Panc1 (cell line): ENCODE measurements at regions not wholly inside any gene's neighbourhood (a gene's known extent, or its start where the extent isn't known, plus 50 kb on each side); places are given as distances from the start of the nearest gene placed in this dataset.

Experiments
- ATAC-seq: fragments of 200-7000 bp; cut with Tn5 transposase; 2 replicates; pipeline ENCODE4 v1.9.1; 2020; ENCODE audit warnings: mild to moderate bottlenecking, moderate library complexity
- BruUV-seq: library from RNA; stranded (reverse); fragments of 400-500 nt; replicated peaks from 2 replicates; lab custom pipeline; 2021; lab: Mats Ljungman, UMichigan
- CTCF ChIA-PET: fragments of 300-600 bp; sonication (Branson Sonifier 250); formaldehyde crosslinking; loops from one replicate; lab custom pipeline; 2022; ENCODE audit warnings: antibody characterized with exemption; lab: Charles Lee
- POLR2A ChIA-PET: fragments of 300-600 bp; sonication (Branson Sonifier 250); formaldehyde crosslinking; loops from one replicate; lab custom pipeline; 2022; ENCODE audit warnings: antibody characterized with exemption; lab: Charles Lee
- DNase-seq: peaks from one replicate; pipeline ENCODE4 v3.0.0-alpha.2; 2010; ENCODE audit warnings: low read depth, low spot score
- H3K27ac ChIP-seq: 2 replicates; pipeline ENCODE4 v1.5.1; 2011; ENCODE audit warnings: mild to moderate bottlenecking, low read length, inconsistent platforms
- H3K27me3 ChIP-seq: fragments of 200-500 bp; sonication (Bioruptor generic); 2 replicates; pipeline ENCODE4 v1.6.0; 2014; ENCODE audit warnings: low read length, inconsistent platforms; ENCODE audit not compliant: control insufficient read depth, insufficient read depth
- H3K36me3 ChIP-seq: fragments of 200-500 bp; sonication (Bioruptor generic); 2 replicates; pipeline ENCODE4 v1.5.1; 2014; ENCODE audit warnings: inconsistent platforms, mild to moderate bottlenecking, low read length, moderate library complexity; ENCODE audit not compliant: control insufficient read depth, insufficient read depth
- H3K4me1 ChIP-seq: 2 replicates; pipeline ENCODE4 v1.5.1; 2011; ENCODE audit warnings: inconsistent platforms, mild to moderate bottlenecking, low read length, moderate library complexity; ENCODE audit not compliant: control insufficient read depth, insufficient read depth
- H3K4me3 ChIP-seq, 2 experiments: 2 replicates each; pipeline ENCODE4 v1.5.1; 2011 to 2012; ENCODE audit warnings: low read depth in 2 of 2, low read length in 2 of 2, mild to moderate bottlenecking in 2 of 2, inconsistent platforms in 1 of 2, moderate library complexity in 1 of 2
- H3K9me3 ChIP-seq: fragments of 200-500 bp; sonication (Bioruptor generic); 2 replicates; pipeline ENCODE4 v1.5.1; 2014; ENCODE audit warnings: low read depth, mild to moderate bottlenecking, inconsistent platforms, low read length, moderate library complexity; ENCODE audit not compliant: control insufficient read depth, insufficient read depth
- POLR2AphosphoS5 ChIP-seq: IDR thresholded peaks from 2 replicates; pipeline ENCODE4 v1.6.1; 2012; ENCODE audit warnings: mild to moderate bottlenecking, low read depth, low read length, moderate library complexity
- SIN3A ChIP-seq: IDR thresholded peaks from 2 replicates; pipeline ENCODE4 v1.6.1; 2012; ENCODE audit warnings: low read depth, mild to moderate bottlenecking, low read length, moderate library complexity, borderline replicate concordance; ENCODE audit not compliant: insufficient read depth
- TCF7L2 ChIP-seq: IDR thresholded peaks from 2 replicates; pipeline ENCODE4 v1.6.1; 2011; ENCODE audit warnings: mild to moderate bottlenecking, low read depth, low read length, inconsistent platforms
- in situ Hi-C: cut with HindIII; loops from 2 replicates; pipeline ENCODE4 v1.10.0; 2016; ENCODE audit warnings: low sequenced_read_pairs, low pct_unique_long_range_greater_than_20kb
- intact Hi-C: fragments of 100-400 bp; cut with micrococcal nuclease; formaldehyde crosslinking; loops from one replicate; pipeline ENCODE4 v1.10.0; 2022; ENCODE audit not compliant: unreplicated experiment
- TF ChIP-seq, protein P1 (sequence below), 2 experiments: IDR thresholded peaks; 2 replicates each; pipeline ENCODE4 v1.6.1; 2011 to 2012; ENCODE audit warnings: low read depth in 2 of 2, control low read depth in 1 of 2, low read length in 1 of 2, mild to moderate bottlenecking in 1 of 2, moderate library complexity in 1 of 2; ENCODE audit not compliant: insufficient read depth in 1 of 2
- TF ChIP-seq, protein P2 (sequence below): fragments of 450-650 bp; IDR thresholded peaks from 2 replicates; pipeline ENCODE4 v1.5.1; 2017; ENCODE audit warnings: mild to moderate bottlenecking

DNA sequence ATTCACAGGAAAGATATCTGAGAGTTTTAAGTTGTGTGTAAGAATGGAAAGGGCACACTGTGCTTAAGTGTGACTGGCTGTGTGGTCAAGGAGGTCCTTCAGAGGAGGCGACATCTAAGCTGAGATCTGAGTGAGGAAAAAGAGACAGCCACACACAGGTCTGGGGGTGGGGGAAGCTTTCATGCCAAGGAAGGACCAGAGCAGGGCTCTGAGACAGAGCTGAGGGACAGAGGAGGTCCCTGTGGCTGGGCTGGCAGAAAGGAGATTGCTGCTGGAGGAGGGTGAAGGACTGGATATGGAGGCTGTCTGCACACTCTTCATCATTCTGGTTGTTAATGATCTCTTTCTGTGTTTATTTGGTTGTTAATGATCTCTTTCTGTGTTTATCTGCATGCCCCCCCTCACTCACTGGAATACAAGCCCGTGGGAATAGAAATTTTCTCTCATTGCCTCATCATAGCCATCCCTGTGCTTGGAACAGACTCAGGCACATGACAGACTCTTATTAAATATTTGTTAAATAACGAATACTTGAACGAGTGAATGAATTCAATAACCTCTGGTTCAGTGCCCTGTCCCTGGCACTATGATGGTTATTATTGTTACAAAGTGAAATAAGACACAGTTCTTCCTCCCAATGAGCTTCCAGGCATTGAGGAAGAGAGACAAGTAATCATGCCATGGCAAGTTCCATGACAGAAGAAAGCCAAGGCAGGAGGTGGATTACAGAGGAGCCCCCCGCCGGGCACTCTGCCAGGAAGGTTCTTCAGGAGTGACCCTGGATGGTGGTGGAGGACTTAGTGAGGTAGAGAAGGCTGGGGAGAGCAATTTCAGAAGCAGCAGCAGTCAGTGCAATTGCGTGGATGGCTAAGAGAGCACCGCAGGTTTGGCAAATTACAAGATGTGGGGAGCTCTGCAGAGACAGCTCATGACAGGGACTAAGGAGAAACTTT, 399.4 kb upstream of the HS6ST1 start (continued):
- no peak for TF ChIP-seq POLR2AphosphoS5

DNA sequence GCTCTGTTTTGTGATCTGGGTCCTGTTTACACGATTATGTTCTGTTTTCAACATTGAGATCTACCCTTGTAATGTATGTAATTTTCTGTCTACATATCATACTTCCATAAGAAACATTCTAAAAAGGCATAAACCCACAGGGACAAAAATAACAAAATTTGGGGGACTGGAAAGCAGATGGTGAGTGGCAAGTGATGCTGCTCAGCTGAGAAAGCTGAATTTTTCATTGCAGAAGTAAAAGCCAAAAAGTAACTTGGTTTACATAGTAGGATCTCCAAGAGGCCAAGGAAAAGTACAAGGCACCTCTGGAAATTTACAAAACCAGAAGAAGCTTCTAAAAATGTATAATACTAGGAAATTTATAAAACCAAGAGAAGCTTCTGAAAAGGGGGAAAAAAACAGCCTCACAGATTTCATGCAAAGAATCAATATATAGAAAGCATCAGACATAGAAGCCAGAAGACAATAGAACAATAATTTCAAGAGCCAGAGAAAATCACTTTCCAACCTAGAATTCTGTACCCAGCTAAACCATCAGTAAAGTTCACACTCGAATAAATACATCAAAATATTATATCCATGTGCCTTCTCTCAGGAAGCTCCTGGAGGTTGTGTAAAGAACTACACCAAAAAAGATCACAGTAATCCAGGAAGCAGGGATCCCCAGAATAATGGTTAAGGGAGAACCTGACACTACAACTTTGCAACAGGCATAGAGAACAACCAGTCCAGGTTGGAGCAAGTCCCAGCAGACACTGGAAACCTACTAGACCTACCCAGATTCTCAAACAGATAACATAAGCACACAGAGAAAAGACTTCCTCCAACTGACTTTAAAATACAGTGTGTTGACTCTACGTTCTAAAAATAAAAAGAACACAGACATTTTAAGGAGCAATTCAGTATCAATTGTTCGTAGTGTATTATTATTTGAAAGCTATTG, 401.7 kb upstream of the HS6ST1 start:
- POLR2A ChIA-PET = no interaction called here
- ATAC-seq = no peak
- no TSS peak for BruUV-seq
- Histone ChIP-seq H3K4me1 (no peaks in the 10 kb centered on the region), H3K27me3 (peaks cover 9% of the 10 kb centered on the region), H3K36me3 (no peaks in the 10 kb centered on the region), H3K4me3 (no peak overlapping the region), H3K9me3 (no peaks in the 10 kb centered on the region), H3K27ac (no peak overlapping the region)
- TF ChIP-seq TCF7L2 = no peak
- TF ChIP-seq, protein P1, sequence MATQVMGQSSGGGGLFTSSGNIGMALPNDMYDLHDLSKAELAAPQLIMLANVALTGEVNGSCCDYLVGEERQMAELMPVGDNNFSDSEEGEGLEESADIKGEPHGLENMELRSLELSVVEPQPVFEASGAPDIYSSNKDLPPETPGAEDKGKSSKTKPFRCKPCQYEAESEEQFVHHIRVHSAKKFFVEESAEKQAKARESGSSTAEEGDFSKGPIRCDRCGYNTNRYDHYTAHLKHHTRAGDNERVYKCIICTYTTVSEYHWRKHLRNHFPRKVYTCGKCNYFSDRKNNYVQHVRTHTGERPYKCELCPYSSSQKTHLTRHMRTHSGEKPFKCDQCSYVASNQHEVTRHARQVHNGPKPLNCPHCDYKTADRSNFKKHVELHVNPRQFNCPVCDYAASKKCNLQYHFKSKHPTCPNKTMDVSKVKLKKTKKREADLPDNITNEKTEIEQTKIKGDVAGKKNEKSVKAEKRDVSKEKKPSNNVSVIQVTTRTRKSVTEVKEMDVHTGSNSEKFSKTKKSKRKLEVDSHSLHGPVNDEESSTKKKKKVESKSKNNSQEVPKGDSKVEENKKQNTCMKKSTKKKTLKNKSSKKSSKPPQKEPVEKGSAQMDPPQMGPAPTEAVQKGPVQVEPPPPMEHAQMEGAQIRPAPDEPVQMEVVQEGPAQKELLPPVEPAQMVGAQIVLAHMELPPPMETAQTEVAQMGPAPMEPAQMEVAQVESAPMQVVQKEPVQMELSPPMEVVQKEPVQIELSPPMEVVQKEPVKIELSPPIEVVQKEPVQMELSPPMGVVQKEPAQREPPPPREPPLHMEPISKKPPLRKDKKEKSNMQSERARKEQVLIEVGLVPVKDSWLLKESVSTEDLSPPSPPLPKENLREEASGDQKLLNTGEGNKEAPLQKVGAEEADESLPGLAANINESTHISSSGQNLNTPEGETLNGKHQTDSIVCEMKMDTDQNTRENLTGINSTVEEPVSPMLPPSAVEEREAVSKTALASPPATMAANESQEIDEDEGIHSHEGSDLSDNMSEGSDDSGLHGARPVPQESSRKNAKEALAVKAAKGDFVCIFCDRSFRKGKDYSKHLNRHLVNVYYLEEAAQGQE (IDR thresholded peaks at IDR 0.05; ENCODE audit: insufficient read depth in 1 of 2, low read depth in 2 of 2, low read length in 1 of 2) = no peak
- TF ChIP-seq, protein P2, sequence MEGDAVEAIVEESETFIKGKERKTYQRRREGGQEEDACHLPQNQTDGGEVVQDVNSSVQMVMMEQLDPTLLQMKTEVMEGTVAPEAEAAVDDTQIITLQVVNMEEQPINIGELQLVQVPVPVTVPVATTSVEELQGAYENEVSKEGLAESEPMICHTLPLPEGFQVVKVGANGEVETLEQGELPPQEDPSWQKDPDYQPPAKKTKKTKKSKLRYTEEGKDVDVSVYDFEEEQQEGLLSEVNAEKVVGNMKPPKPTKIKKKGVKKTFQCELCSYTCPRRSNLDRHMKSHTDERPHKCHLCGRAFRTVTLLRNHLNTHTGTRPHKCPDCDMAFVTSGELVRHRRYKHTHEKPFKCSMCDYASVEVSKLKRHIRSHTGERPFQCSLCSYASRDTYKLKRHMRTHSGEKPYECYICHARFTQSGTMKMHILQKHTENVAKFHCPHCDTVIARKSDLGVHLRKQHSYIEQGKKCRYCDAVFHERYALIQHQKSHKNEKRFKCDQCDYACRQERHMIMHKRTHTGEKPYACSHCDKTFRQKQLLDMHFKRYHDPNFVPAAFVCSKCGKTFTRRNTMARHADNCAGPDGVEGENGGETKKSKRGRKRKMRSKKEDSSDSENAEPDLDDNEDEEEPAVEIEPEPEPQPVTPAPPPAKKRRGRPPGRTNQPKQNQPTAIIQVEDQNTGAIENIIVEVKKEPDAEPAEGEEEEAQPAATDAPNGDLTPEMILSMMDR = no peak; the same call in 1 of the 2 replicates
- TF ChIP-seq POLR2AphosphoS5 = no peak
- TF ChIP-seq SIN3A = no peak
- CTCF ChIA-PET = no interaction called here
- no peak for DNase-seq
- in situ Hi-C loops (no loop called here), intact Hi-C loops (no loop called here)

DNA sequence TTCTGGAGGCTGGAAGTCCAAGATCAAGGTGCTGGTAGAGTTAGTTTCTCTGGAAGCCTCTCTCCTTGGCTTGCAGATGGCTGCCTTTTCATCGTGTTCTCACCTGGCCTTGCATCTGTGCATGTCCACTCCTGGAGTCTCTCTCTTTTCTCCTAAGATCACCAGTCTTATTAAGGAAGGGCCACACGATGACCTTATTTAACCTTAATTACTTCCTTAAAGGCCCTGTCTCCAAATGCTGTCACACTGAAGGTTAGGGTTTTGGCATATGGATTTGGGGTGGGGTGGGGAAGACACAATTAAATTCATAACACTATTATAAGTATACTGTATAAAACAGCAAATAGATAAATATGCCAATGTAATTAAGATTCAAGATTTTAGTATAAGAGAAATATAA, 402.4 kb upstream of the HS6ST1 start:
- ChIA-PET POLR2A (no interaction called here), CTCF (no interaction called here)
- no peaks in the 10 kb centered on the region for H3K9me3 ChIP-seq
- H3K27me3 ChIP-seq = peaks cover 5% of the 10 kb centered on the region
- no peaks in the 10 kb centered on the region for H3K36me3 ChIP-seq
- intact Hi-C loops = no loop called here
- H3K27ac ChIP-seq = no peak overlapping the region
- H3K4me1 ChIP-seq = no peaks in the 10 kb centered on the region
- BruUV-seq = no TSS peak
- ATAC-seq (no peak), DNase-seq (no peak)
- TF ChIP-seq POLR2AphosphoS5 = no peak
- TF ChIP-seq SIN3A = no peak
- TF ChIP-seq, protein P1 (IDR thresholded peaks at IDR 0.05; ENCODE audit: insufficient read depth in 1 of 2, low read depth in 2 of 2, low read length in 1 of 2) = no peak
- TF ChIP-seq, protein P2 = no peak
- TF ChIP-seq TCF7L2 = no peak
- in situ Hi-C loops = no loop called here
- no peak overlapping the region for H3K4me3 ChIP-seq
